ENCODE measurements at regions not wholly inside any gene's neighbourhood (a gene's known extent, or its start where the extent isn't known, plus 50 kb on each side); places are given as distances from the start of the nearest gene placed in this dataset.

- H3K36me3 ChIP-seq (ENCODE audit: control insufficient read depth in 2 of 2, insufficient read depth in 2 of 2, low read length in 1 of 2) = no peaks in the 10 kb centered on the region
- DNase-seq (ENCODE audit: low read depth in 6 of 9, low spot score in 9 of 9) = no peak
- H3K9me3 ChIP-seq (ENCODE audit: control insufficient read depth in 2 of 2, insufficient read depth in 1 of 2, low read length in 1 of 2) = no peaks in the 10 kb centered on the region
- no peak overlapping the region for H3K4me3 ChIP-seq (ENCODE audit: low read length in 2 of 2)
- WGBS = 90% methylated on average over 9 of the region's 9 CpGs
- H3K27me3 ChIP-seq (ENCODE audit: control insufficient read depth in 2 of 2, insufficient read depth in 1 of 2, low read length in 1 of 2) = no peaks in the 10 kb centered on the region
- no peak overlapping the region for H3K27ac ChIP-seq (ENCODE audit: low read depth in 1 of 2, low read length in 1 of 2)
- no peaks in the 10 kb centered on the region for H3K4me1 ChIP-seq (ENCODE audit: control insufficient read depth in 2 of 2, insufficient read depth in 2 of 2, low read length in 2 of 2)
Observed at GRCh38 chr15:29530966-29531365, 261.3 kb upstream of the NSMCE3 start.

- 93% methylated on average over 3 of the region's 3 CpGs for WGBS
- H3K4me1 ChIP-seq (ENCODE audit: control insufficient read depth in 2 of 2, insufficient read depth in 2 of 2, low read length in 2 of 2) = no peaks in the 10 kb centered on the region
- no peak for DNase-seq (ENCODE audit: low read depth in 6 of 9, low spot score in 9 of 9)
Observed at GRCh38 chr15:29529043-29529442, 259.4 kb upstream of the NSMCE3 start.

DNA sequence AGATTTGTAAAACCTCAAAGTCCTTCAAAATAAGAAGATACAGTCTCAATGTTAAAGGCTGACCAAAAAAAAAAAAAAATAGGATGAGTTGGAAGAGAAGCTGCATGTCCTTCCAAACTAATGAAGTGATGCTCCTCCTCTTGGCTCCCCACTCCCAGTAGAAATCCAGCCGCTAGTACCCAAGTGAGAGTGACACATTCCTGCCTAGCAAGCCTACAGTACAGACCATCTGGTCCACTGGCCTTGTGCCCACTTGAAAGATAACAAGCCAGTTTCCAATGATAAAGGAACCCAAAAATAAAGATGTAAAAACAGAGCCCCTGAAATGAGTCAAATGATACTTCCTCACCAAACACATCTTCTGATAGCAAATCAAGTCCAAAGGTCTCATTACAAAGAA, 258.7 kb upstream of the NSMCE3 start:
- Histone ChIP-seq H3K4me1 (ENCODE audit: control insufficient read depth in 2 of 2, insufficient read depth in 2 of 2, low read length in 2 of 2) (no peaks in the 10 kb centered on the region), H3K36me3 (ENCODE audit: control insufficient read depth in 2 of 2, insufficient read depth in 2 of 2, low read length in 1 of 2) (no peaks in the 10 kb centered on the region), H3K9me3 (ENCODE audit: control insufficient read depth in 2 of 2, insufficient read depth in 1 of 2, low read length in 1 of 2) (no peaks in the 10 kb centered on the region), H3K27ac (ENCODE audit: low read depth in 1 of 2, low read length in 1 of 2) (no peak overlapping the region), H3K27me3 (ENCODE audit: control insufficient read depth in 2 of 2, insufficient read depth in 1 of 2, low read length in 1 of 2) (no peaks in the 10 kb centered on the region), H3K4me3 (ENCODE audit: low read length in 2 of 2) (no peak overlapping the region)
- no peak for DNase-seq (ENCODE audit: low read depth in 6 of 9, low spot score in 9 of 9)
- 95% methylated on average over 1 of the region's 1 CpG for WGBS

More at GRCh38 chr15:29529043-29529442, 259.4 kb upstream of the NSMCE3 start:
- H3K27ac ChIP-seq (ENCODE audit: low read depth in 1 of 2, low read length in 1 of 2) = no peak overlapping the region
- no peaks in the 10 kb centered on the region for H3K36me3 ChIP-seq (ENCODE audit: control insufficient read depth in 2 of 2, insufficient read depth in 2 of 2, low read length in 1 of 2)
- no peak overlapping the region for H3K4me3 ChIP-seq (ENCODE audit: low read length in 2 of 2)
- H3K27me3 ChIP-seq (ENCODE audit: control insufficient read depth in 2 of 2, insufficient read depth in 1 of 2, low read length in 1 of 2) = no peaks in the 10 kb centered on the region
- no peaks in the 10 kb centered on the region for H3K9me3 ChIP-seq (ENCODE audit: control insufficient read depth in 2 of 2, insufficient read depth in 1 of 2, low read length in 1 of 2)

GRCh38 chr15:29526802-29527201, 257.2 kb upstream of the NSMCE3 start:
- Histone ChIP-seq H3K27me3 (ENCODE audit: control insufficient read depth in 2 of 2, insufficient read depth in 1 of 2, low read length in 1 of 2) (no peaks in the 10 kb centered on the region), H3K9me3 (ENCODE audit: control insufficient read depth in 2 of 2, insufficient read depth in 1 of 2, low read length in 1 of 2) (no peaks in the 10 kb centered on the region), H3K4me3 (ENCODE audit: low read length in 2 of 2) (no peak overlapping the region), H3K27ac (ENCODE audit: low read depth in 1 of 2, low read length in 1 of 2) (no peak overlapping the region), H3K4me1 (ENCODE audit: control insufficient read depth in 2 of 2, insufficient read depth in 2 of 2, low read length in 2 of 2) (no peaks in the 10 kb centered on the region), H3K36me3 (ENCODE audit: control insufficient read depth in 2 of 2, insufficient read depth in 2 of 2, low read length in 1 of 2) (no peaks in the 10 kb centered on the region)
- WGBS = 59% methylated on average over 5 of the region's 5 CpGs
- DNase-seq (ENCODE audit: low read depth in 6 of 9, low spot score in 9 of 9) = no peak

DNA sequence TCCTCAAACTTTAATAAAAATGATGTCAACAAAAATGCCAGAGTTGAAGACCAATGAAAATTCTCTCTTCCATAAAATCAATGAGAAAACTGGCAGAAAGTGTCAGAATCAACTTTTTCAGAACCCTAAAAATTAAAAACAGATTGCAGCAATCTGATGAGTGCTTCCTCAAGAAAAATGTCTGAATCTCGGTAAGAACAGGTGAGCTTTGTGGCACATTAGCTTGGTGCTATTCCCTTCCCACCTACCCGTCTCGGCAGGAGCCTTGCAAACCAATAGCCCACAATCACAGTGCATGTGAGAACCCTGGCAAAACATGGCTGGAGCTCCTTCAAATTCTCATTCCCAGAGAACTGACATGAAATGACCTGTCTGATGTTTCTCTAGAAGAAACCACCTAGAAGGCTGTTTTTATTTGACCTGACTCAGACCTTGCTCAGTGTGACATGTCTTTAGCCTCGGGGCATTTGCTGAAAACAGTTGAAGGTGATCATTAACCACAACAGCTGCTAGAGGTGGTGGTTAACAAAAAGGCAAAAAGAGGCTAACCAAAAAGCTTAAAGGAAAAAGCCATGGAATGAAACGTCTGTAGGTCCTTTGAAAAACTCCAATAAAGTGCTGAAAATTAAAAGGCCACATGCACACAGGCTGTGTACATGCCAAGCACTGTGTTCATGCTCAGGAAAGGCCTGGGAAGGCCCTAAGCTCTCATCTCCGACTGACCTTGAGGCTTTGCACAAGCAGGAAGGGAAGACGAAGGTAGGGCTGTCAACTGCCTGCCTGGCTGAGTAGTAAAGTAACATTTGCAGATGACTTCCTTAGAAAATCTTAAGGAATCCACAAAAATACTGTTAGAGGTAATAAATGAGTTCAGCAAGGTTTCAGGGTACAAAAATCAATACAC, 253.0 kb upstream of the NSMCE3 start:
- H3K27ac ChIP-seq (ENCODE audit: low read depth in 1 of 2, low read length in 1 of 2) = no peak overlapping the region
- DNase-seq (ENCODE audit: low read depth in 6 of 9, low spot score in 9 of 9) = no peak
- no peak overlapping the region for H3K4me3 ChIP-seq (ENCODE audit: low read length in 2 of 2)
- no peaks in the 10 kb centered on the region for H3K4me1 ChIP-seq (ENCODE audit: control insufficient read depth in 2 of 2, insufficient read depth in 2 of 2, low read length in 2 of 2)
- WGBS = 75% methylated on average over 7 of the region's 7 CpGs
- no peaks in the 10 kb centered on the region for H3K36me3 ChIP-seq (ENCODE audit: control insufficient read depth in 2 of 2, insufficient read depth in 2 of 2, low read length in 1 of 2)
- no peaks in the 10 kb centered on the region for H3K27me3 ChIP-seq (ENCODE audit: control insufficient read depth in 2 of 2, insufficient read depth in 1 of 2, low read length in 1 of 2)
- no peaks in the 10 kb centered on the region for H3K9me3 ChIP-seq (ENCODE audit: control insufficient read depth in 2 of 2, insufficient read depth in 1 of 2, low read length in 1 of 2)

DNA sequence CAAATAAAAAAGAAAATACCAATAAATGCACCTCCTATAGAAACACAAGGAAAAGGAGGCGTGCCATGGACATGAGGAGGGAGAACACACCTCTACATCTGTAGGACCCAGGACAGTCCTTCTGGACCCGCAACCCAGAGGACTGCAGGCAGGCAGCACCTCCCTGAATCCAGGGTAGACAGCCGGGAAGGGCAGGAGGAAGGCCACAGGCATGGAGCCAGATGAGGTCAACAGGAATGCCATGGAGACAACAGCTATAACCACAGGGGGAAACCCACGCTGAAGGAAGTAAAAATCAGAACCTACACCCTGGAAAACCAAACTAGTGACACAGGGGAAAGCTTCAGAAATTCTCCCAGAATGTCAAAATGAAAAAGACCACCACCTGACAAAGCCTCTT, 248.8 kb upstream of the NSMCE3 start:
- H3K27me3 ChIP-seq (ENCODE audit: control insufficient read depth in 2 of 2, insufficient read depth in 1 of 2, low read length in 1 of 2) = no peaks in the 10 kb centered on the region
- H3K4me1 ChIP-seq (ENCODE audit: control insufficient read depth in 2 of 2, insufficient read depth in 2 of 2, low read length in 2 of 2) = no peaks in the 10 kb centered on the region
- no peak for DNase-seq (ENCODE audit: low read depth in 6 of 9, low spot score in 9 of 9)
- H3K9me3 ChIP-seq (ENCODE audit: control insufficient read depth in 2 of 2, insufficient read depth in 1 of 2, low read length in 1 of 2) = no peaks in the 10 kb centered on the region
- H3K36me3 ChIP-seq (ENCODE audit: control insufficient read depth in 2 of 2, insufficient read depth in 2 of 2, low read length in 1 of 2) = no peaks in the 10 kb centered on the region
- no peak overlapping the region for H3K4me3 ChIP-seq (ENCODE audit: low read length in 2 of 2)
- no peak overlapping the region for H3K27ac ChIP-seq (ENCODE audit: low read depth in 1 of 2, low read length in 1 of 2)
- WGBS = 82% methylated on average over 4 of the region's 4 CpGs

DNA sequence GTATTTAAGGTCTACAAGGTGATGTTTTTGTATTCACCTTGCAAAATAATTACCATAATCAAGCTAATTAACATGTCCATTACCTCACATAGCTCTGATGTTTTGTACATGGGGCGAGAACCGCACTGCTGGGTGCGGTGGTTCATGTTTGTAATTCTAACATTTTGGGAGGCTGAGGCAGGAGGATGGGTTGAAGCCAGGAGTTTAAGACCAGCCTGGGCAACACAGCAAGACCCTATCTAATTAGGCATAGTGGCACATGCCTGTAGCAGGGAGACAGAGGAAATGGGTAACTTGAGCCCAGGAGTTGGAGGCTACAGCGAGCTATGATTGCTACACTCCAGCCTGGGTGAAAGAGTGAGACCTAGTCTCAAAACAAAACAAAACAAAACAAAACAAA, 248.2 kb upstream of the NSMCE3 start:
- no peak for DNase-seq (ENCODE audit: low read depth in 6 of 9, low spot score in 9 of 9)
- Histone ChIP-seq H3K36me3 (ENCODE audit: control insufficient read depth in 2 of 2, insufficient read depth in 2 of 2, low read length in 1 of 2) (no peaks in the 10 kb centered on the region), H3K27me3 (ENCODE audit: control insufficient read depth in 2 of 2, insufficient read depth in 1 of 2, low read length in 1 of 2) (no peaks in the 10 kb centered on the region), H3K4me1 (ENCODE audit: control insufficient read depth in 2 of 2, insufficient read depth in 2 of 2, low read length in 2 of 2) (no peaks in the 10 kb centered on the region), H3K27ac (ENCODE audit: low read depth in 1 of 2, low read length in 1 of 2) (no peak overlapping the region), H3K9me3 (ENCODE audit: control insufficient read depth in 2 of 2, insufficient read depth in 1 of 2, low read length in 1 of 2) (no peaks in the 10 kb centered on the region), H3K4me3 (ENCODE audit: low read length in 2 of 2) (no peak overlapping the region)
- 97% methylated on average over 4 of the region's 4 CpGs for WGBS

GRCh38 chr15:29516929-29517328, 247.3 kb upstream of the NSMCE3 start:
- 69% methylated on average over 3 of the region's 3 CpGs for WGBS

GRCh38 chr15:29514926-29515325, 245.3 kb upstream of the NSMCE3 start:
- no peaks in the 10 kb centered on the region for H3K27me3 ChIP-seq (ENCODE audit: control insufficient read depth in 2 of 2, insufficient read depth in 1 of 2, low read length in 1 of 2)
- H3K4me1 ChIP-seq (ENCODE audit: control insufficient read depth in 2 of 2, insufficient read depth in 2 of 2, low read length in 2 of 2) = no peaks in the 10 kb centered on the region
- no peaks in the 10 kb centered on the region for H3K9me3 ChIP-seq (ENCODE audit: control insufficient read depth in 2 of 2, insufficient read depth in 1 of 2, low read length in 1 of 2)
- no peak for DNase-seq (ENCODE audit: low read depth in 6 of 9, low spot score in 9 of 9)
- 85% methylated on average over 4 of the region's 4 CpGs for WGBS
- no peak overlapping the region for H3K27ac ChIP-seq (ENCODE audit: low read depth in 1 of 2, low read length in 1 of 2)
- H3K36me3 ChIP-seq (ENCODE audit: control insufficient read depth in 2 of 2, insufficient read depth in 2 of 2, low read length in 1 of 2) = no peaks in the 10 kb centered on the region
- no peak overlapping the region for H3K4me3 ChIP-seq (ENCODE audit: low read length in 2 of 2)

More at GRCh38 chr15:29516929-29517328, 247.3 kb upstream of the NSMCE3 start:
- H3K27ac ChIP-seq (ENCODE audit: low read depth in 1 of 2, low read length in 1 of 2) = no peak overlapping the region
- no peaks in the 10 kb centered on the region for H3K36me3 ChIP-seq (ENCODE audit: control insufficient read depth in 2 of 2, insufficient read depth in 2 of 2, low read length in 1 of 2)
- H3K9me3 ChIP-seq (ENCODE audit: control insufficient read depth in 2 of 2, insufficient read depth in 1 of 2, low read length in 1 of 2) = no peaks in the 10 kb centered on the region
- no peaks in the 10 kb centered on the region for H3K27me3 ChIP-seq (ENCODE audit: control insufficient read depth in 2 of 2, insufficient read depth in 1 of 2, low read length in 1 of 2)
- H3K4me1 ChIP-seq (ENCODE audit: control insufficient read depth in 2 of 2, insufficient read depth in 2 of 2, low read length in 2 of 2) = no peaks in the 10 kb centered on the region
- no peak overlapping the region for H3K4me3 ChIP-seq (ENCODE audit: low read length in 2 of 2)
- DNase-seq (ENCODE audit: low read depth in 6 of 9, low spot score in 9 of 9) = no peak

Measured in thymus (tissue), 11 donors.